NB4 (cell line): ENCODE measurements at regions not wholly inside any gene's neighbourhood (a gene's known extent, or its start where the extent isn't known, plus 50 kb on each side); places are given as distances from the start of the nearest gene placed in this dataset.

Experiments
- DNase-seq: peaks from one replicate; pipeline ENCODE4 v3.0.0; 2010; ENCODE audit warnings: low read depth
- H3K4me3 ChIP-seq: one replicate; pipeline ENCODE4 v1.5.1; 2011; ENCODE audit warnings: mild to moderate bottlenecking, low read depth, low read length, moderate library complexity
- MAX ChIP-seq: IDR thresholded peaks from 2 replicates; pipeline ENCODE4 v1.6.1; 2011; ENCODE audit warnings: low read depth, low read length
- MYC ChIP-seq: IDR thresholded peaks from 2 replicates; pipeline ENCODE4 v1.6.1; 2011; ENCODE audit warnings: low read depth, low read length
- POLR2A ChIP-seq: IDR thresholded peaks from 2 replicates; pipeline ENCODE4 v1.6.1; 2011; ENCODE audit warnings: mild to moderate bottlenecking; ENCODE audit not compliant: insufficient read length; ENCODE audit errors: extremely low read depth
- TF ChIP-seq, protein P1 (sequence below): IDR thresholded peaks from one replicate; pipeline ENCODE4 v1.5.1; 2012; ENCODE audit warnings: low read depth, low read length

GRCh38 chr5:89047571-89047970 lies 164.6 kb upstream of the MEF2C start:
- TF ChIP-seq MYC = no peak
- TF ChIP-seq POLR2A = no peak
- TF ChIP-seq, protein P1, sequence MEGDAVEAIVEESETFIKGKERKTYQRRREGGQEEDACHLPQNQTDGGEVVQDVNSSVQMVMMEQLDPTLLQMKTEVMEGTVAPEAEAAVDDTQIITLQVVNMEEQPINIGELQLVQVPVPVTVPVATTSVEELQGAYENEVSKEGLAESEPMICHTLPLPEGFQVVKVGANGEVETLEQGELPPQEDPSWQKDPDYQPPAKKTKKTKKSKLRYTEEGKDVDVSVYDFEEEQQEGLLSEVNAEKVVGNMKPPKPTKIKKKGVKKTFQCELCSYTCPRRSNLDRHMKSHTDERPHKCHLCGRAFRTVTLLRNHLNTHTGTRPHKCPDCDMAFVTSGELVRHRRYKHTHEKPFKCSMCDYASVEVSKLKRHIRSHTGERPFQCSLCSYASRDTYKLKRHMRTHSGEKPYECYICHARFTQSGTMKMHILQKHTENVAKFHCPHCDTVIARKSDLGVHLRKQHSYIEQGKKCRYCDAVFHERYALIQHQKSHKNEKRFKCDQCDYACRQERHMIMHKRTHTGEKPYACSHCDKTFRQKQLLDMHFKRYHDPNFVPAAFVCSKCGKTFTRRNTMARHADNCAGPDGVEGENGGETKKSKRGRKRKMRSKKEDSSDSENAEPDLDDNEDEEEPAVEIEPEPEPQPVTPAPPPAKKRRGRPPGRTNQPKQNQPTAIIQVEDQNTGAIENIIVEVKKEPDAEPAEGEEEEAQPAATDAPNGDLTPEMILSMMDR = no peak
- no peak for TF ChIP-seq MAX
- H3K4me3 ChIP-seq = no peak overlapping the region
- no peak for DNase-seq

DNA sequence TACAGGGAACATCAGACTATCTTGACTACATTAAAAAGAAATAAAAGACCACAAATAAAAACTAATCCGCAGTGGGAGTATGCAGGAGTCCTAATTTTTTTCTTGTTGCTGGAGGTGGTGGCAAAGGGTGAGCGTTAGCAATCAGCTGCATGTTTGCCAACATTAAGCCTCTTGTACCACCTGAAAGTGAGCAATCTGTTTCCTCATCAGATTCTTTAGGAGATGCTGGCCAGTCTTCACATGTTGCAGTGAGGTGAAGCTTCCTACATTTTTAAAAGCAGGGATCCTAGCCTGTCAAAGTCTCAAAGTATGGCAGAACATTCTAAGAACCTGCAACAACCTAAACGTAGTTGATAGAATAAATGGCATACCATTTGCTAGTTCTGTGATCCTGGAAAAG lies 162.2 kb upstream of the MEF2C start:
- no peak overlapping the region for H3K4me3 ChIP-seq
- no peak for DNase-seq
- TF ChIP-seq POLR2A (no peak), MAX (no peak), MYC (no peak)
- TF ChIP-seq, protein P1 = no peak

GRCh38 chr5:89044674-89045200 lies 161.8 kb upstream of the MEF2C start:
- H3K4me3 ChIP-seq = no peak overlapping the region
- DNase-seq = no peak
- no peak for TF ChIP-seq MAX
- no peak for TF ChIP-seq MYC
- TF ChIP-seq, protein P1 = no peak
- no peak for TF ChIP-seq POLR2A

DNA sequence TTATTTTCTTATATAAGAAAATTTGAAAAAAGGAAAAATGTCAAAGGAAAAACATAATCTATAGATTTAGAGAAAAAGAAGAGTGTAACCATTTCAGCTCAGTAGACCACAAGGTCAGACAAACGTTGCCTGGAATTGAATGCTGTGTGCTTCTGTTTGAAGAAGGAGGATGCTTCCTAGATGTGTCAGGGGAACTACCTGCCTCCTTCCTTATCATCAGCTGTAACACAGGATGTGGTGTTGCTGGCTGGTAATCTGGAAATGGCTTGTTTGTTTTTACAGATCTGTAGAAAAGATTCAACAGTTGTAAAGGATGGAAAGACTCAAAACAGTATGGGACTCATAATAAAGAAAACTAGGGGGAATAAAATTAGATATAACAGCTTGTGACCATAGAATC lies 160.7 kb upstream of the MEF2C start:
- no peak for DNase-seq
- TF ChIP-seq POLR2A (no peak), MYC (no peak), MAX (no peak)
- TF ChIP-seq, protein P1 = no peak
- H3K4me3 ChIP-seq = no peak overlapping the region

GRCh38 chr5:89042746-89043145 lies 159.8 kb upstream of the MEF2C start:
- no peak overlapping the region for H3K4me3 ChIP-seq
- TF ChIP-seq MAX (no peak), MYC (no peak), POLR2A (no peak)
- TF ChIP-seq, protein P1 = no peak
- DNase-seq = no peak

DNA sequence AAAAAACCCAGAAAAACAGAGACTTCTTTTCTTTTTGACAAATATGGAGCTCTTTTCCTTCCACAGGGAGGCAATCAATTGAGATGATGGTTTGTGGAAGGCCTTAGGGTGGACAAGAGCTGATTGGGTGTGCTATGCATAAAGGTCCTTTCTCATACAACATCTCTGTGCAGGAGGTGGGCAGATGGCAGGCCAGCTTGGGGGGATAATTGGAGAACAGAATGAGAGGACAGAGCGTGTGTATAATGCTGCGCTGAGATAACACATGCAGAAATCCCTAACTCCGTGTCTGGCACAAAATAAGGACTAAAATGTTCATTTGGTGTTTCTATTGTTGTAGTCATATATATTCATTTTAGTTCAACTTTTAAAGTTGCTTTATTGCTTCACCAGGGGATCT lies 159.0 kb upstream of the MEF2C start:
- DNase-seq = no peak
- TF ChIP-seq, protein P1 = no peak
- TF ChIP-seq MAX (no peak), POLR2A (no peak), MYC (no peak)
- no peak overlapping the region for H3K4me3 ChIP-seq
